HL-60 (cell line): ENCODE measurements at regions not wholly inside any gene's neighbourhood (a gene's known extent, or its start where the extent isn't known, plus 50 kb on each side); places are given as distances from the start of the nearest gene placed in this dataset.

Source experiments
- CTCF ChIP-seq: IDR thresholded peaks from one replicate; pipeline ENCODE4 v1.5.1; 2011; ENCODE audit warnings: low read length, control low read depth, inconsistent platforms; ENCODE audit not compliant: insufficient read depth
- GABPA ChIP-seq: IDR thresholded peaks from 2 replicates; pipeline ENCODE4 v1.6.1; 2012; ENCODE audit warnings: low read depth
- POLR2AphosphoS5 ChIP-seq: IDR thresholded peaks from 2 replicates; pipeline ENCODE4 v1.6.1; 2012; ENCODE audit warnings: low read depth
- REST ChIP-seq: IDR thresholded peaks from 2 replicates; pipeline ENCODE4 v1.6.1; 2012; ENCODE audit warnings: low read depth; ENCODE audit not compliant: insufficient replicate concordance

- TF ChIP-seq CTCF (no peak), POLR2AphosphoS5 (no peak), GABPA (no peak), REST (no peak)
Measured at GRCh38 chr15:91578511-91578910, 275.0 kb upstream of the SLCO3A1 start.
